HCT116 (cell line): ENCODE measurements at regions not wholly inside any gene's neighbourhood (a gene's known extent, or its start where the extent isn't known, plus 50 kb on each side); places are given as distances from the start of the nearest gene placed in this dataset.

Source experiments
- ATAC-seq: fragments of 200-7000 bp; cut with Tn5 transposase; 2 replicates; pipeline ENCODE4 v1.9.1; 2020; ENCODE audit warnings: mild to moderate bottlenecking, moderate library complexity
- BruUV-seq: library from RNA; stranded (reverse); fragments of 400-500 nt; replicated peaks from 2 replicates; lab custom pipeline; 2021; lab: Mats Ljungman, UMichigan
- CTCF ChIA-PET: fragments of 300-600 bp; sonication (Branson Sonifier 250); formaldehyde crosslinking; loops from one replicate; lab custom pipeline; 2021; ENCODE audit warnings: antibody characterized with exemption; lab: Charles Lee
- POLR2A ChIA-PET: fragments of 300-600, 350-600 bp; sonication (Branson Sonifier 250); formaldehyde crosslinking; loops from one replicate; lab custom pipeline; 2021; ENCODE audit warnings: antibody characterized with exemption; lab: Charles Lee
- RAD21 ChIA-PET, 2 experiments: fragments of 300-600 bp; sonication (Branson Sonifier 250); formaldehyde crosslinking; loops; one replicate each; lab custom pipeline; 2023; ENCODE audit warnings: low total read pairs in 2 of 2; ENCODE audit not compliant: uncharacterized antibody in 2 of 2, unreplicated experiment in 2 of 2, low non-redundant PET in 1 of 2; lab: Charles Lee
- DNase-seq: peaks from one replicate; pipeline ENCODE4 v3.0.0-alpha.2; 2010; ENCODE audit warnings: low read depth, low spot score
- H2AFZ ChIP-seq: fragments of 200-600 bp; shearing (Covaris generic), sonication (generic); 2 replicates; pipeline ENCODE4 v1.6.1; 2017; ENCODE audit warnings: low read depth, mixed run types, mixed read lengths, antibody characterized with exemption, low read length; ENCODE audit not compliant: poor library complexity, severe bottlenecking
- H3K27ac ChIP-seq: 2 replicates; pipeline ENCODE4 v1.5.1; 2012; ENCODE audit warnings: low read depth, low read length
- H3K27me3 ChIP-seq: fragments of 200-600 bp; sonication (generic); 2 replicates; pipeline ENCODE4 v1.6.1; 2016; ENCODE audit warnings: mixed run types, low read length, mixed read lengths; ENCODE audit not compliant: insufficient read depth
- H3K36me3 ChIP-seq, 2 experiments: fragments of 200-500 bp in 1 of 2; fragments of 200-600 bp in 1 of 2; sonication (Bioruptor generic) in 1 of 2; sonication (generic) in 1 of 2; 2 replicates each; pipeline versions ENCODE4 v1.5.1 to v1.6.1; 2014 to 2016; ENCODE audit warnings: low read length in 2 of 2, inconsistent platforms in 1 of 2, mixed read lengths in 1 of 2, mixed run types in 1 of 2; ENCODE audit not compliant: insufficient read depth in 2 of 2, control insufficient read depth in 1 of 2
- H3K4me1 ChIP-seq, 2 experiments: fragments of 200-600 bp in 1 of 2; sonication (generic) in 1 of 2; 2 replicates each; pipeline versions ENCODE4 v1.5.1 to v1.6.1; 2012 to 2017; ENCODE audit warnings: low read length in 2 of 2, inconsistent platforms in 1 of 2, mild to moderate bottlenecking in 1 of 2, mixed read lengths in 1 of 2, mixed run types in 1 of 2, moderate library complexity in 1 of 2; ENCODE audit not compliant: insufficient read depth in 2 of 2, control insufficient read depth in 1 of 2
- H3K4me2 ChIP-seq: fragments of 200-600 bp; sonication (generic); 2 replicates; pipeline ENCODE4 v1.6.1; 2017; ENCODE audit warnings: mixed run types, low read length, mixed read lengths
- H3K4me3 ChIP-seq, 2 experiments: fragments of 200-600 bp in 1 of 2; sonication (generic) in 1 of 2; replicated peaks in 1 of 2; 2 replicates each; pipeline ENCODE4 v1.5.1; 2011 to 2016; ENCODE audit warnings: low read length in 2 of 2, control low read depth in 1 of 2, low read depth in 1 of 2, mild to moderate bottlenecking in 1 of 2, mixed read lengths in 1 of 2, mixed run types in 1 of 2
- H3K79me2 ChIP-seq: fragments of 200-600 bp; sonication (generic); 2 replicates; pipeline ENCODE4 v1.6.1; 2017; ENCODE audit warnings: mild to moderate bottlenecking, mixed run types, low read length, moderate library complexity, mixed read lengths; ENCODE audit not compliant: insufficient read depth
- H3K9ac ChIP-seq: fragments of 200-600 bp; sonication (generic); 2 replicates; pipeline ENCODE4 v1.6.1; 2016; ENCODE audit warnings: low read length, mixed read lengths
- H3K9me2 ChIP-seq: fragments of 200-600 bp; sonication (generic), shearing (Covaris generic); 2 replicates; pipeline ENCODE4 v1.6.1; 2017; ENCODE audit warnings: mixed run types, mild to moderate bottlenecking, moderate library complexity; ENCODE audit not compliant: insufficient read depth
- H3K9me3 ChIP-seq, 2 experiments: fragments of 200-500 bp in 1 of 2; fragments of 200-600 bp in 1 of 2; sonication (Bioruptor generic) in 1 of 2; sonication (generic) in 1 of 2; 2 replicates each; pipeline ENCODE4 v1.6.1; 2014 to 2017; ENCODE audit warnings: low read length in 2 of 2, mixed read lengths in 2 of 2, inconsistent platforms in 1 of 2, low read depth in 1 of 2, mild to moderate bottlenecking in 1 of 2, mixed run types in 1 of 2, moderate library complexity in 1 of 2; ENCODE audit not compliant: control insufficient read depth in 1 of 2, insufficient read depth in 1 of 2
- H4K20me1 ChIP-seq: fragments of 200-600 bp; sonication (generic), shearing (Covaris generic); 2 replicates; pipeline ENCODE4 v1.6.1; 2017; ENCODE audit warnings: mixed run types, mild to moderate bottlenecking, moderate library complexity; ENCODE audit not compliant: insufficient read depth
- CBX3 ChIP-seq: IDR thresholded peaks from 2 replicates; pipeline ENCODE4 v1.6.1; 2012; ENCODE audit warnings: low read depth
- CEBPB ChIP-seq: IDR thresholded peaks from 2 replicates; pipeline ENCODE4 v1.6.1; 2012; ENCODE audit warnings: low read depth
- EGR1 ChIP-seq: IDR thresholded peaks from 2 replicates; pipeline ENCODE4 v1.6.1; 2012; ENCODE audit warnings: low read depth
- ELF1 ChIP-seq: IDR thresholded peaks from 2 replicates; pipeline ENCODE4 v1.6.1; 2012; ENCODE audit warnings: low read depth, borderline replicate concordance
- EZH2 ChIP-seq: fragments of 200-600 bp; sonication (generic); IDR thresholded peaks from 2 replicates; pipeline ENCODE4 v1.6.1; 2017; ENCODE audit warnings: antibody characterized with exemption, mixed run types
- FOSL1 ChIP-seq: IDR thresholded peaks from 2 replicates; pipeline ENCODE4 v1.6.1; 2012; ENCODE audit warnings: low read depth
- JUND ChIP-seq: IDR thresholded peaks from 2 replicates; pipeline ENCODE4 v1.6.1; 2012
- POLR2AphosphoS5 ChIP-seq: IDR thresholded peaks from 2 replicates; pipeline ENCODE4 v1.6.1; 2011; ENCODE audit warnings: mild to moderate bottlenecking, low read depth, low read length, moderate library complexity
- SIN3A ChIP-seq: IDR thresholded peaks from 2 replicates; pipeline ENCODE4 v1.6.1; 2012; ENCODE audit warnings: low read depth
- SP1 ChIP-seq: IDR thresholded peaks from 2 replicates; pipeline ENCODE4 v1.6.1; 2012; ENCODE audit warnings: low read depth
- SRF ChIP-seq: IDR thresholded peaks from 2 replicates; pipeline ENCODE4 v1.6.1; 2012; ENCODE audit warnings: low read depth
- YY1 ChIP-seq: IDR thresholded peaks from 2 replicates; pipeline ENCODE4 v1.6.1; 2011; ENCODE audit warnings: low read length, low read depth, moderate library complexity, mild to moderate bottlenecking; ENCODE audit not compliant: insufficient replicate concordance; ENCODE audit errors: extremely low read depth
- ZNF274 ChIP-seq: fragments of 200-500 bp; sonication (Bioruptor generic); IDR thresholded peaks from 2 replicates; pipeline ENCODE4 v1.6.1; 2014; ENCODE audit warnings: mild to moderate bottlenecking, low read depth, low read length, inconsistent platforms
- intact Hi-C: fragments of 100-400 bp; cut with micrococcal nuclease; formaldehyde crosslinking; loops from 2 replicates; pipeline ENCODE4 v1.10.0; 2022
- TF ChIP-seq, protein P1 (sequence below): IDR thresholded peaks from 2 replicates; pipeline ENCODE4 v1.6.1; 2012
- TF ChIP-seq, protein P2 (sequence below), 3 experiments: fragments of 200-600 bp in 1 of 3; sonication (generic) in 1 of 3; IDR thresholded peaks in 2 of 3; conservative IDR thresholded peaks in 1 of 3; 2 replicates each; pipeline ENCODE4 v1.5.1; 2012 to 2017; ENCODE audit warnings: low read depth in 2 of 3, low read length in 2 of 3, antibody characterized with exemption in 1 of 3, borderline replicate concordance in 1 of 3, control low read depth in 1 of 3, mild to moderate bottlenecking in 1 of 3, mixed read lengths in 1 of 3, mixed run types in 1 of 3, moderate library complexity in 1 of 3; ENCODE audit not compliant: insufficient read depth in 1 of 3
- TF ChIP-seq, protein P3 (sequence below): IDR thresholded peaks from 2 replicates; pipeline ENCODE4 v1.6.1; 2011; ENCODE audit warnings: mild to moderate bottlenecking, low read length, moderate library complexity; ENCODE audit not compliant: insufficient replicate concordance; ENCODE audit errors: extremely low read depth
- TF ChIP-seq, protein P4 (sequence below): IDR thresholded peaks from 2 replicates; pipeline ENCODE4 v1.6.1; 2012

DNA sequence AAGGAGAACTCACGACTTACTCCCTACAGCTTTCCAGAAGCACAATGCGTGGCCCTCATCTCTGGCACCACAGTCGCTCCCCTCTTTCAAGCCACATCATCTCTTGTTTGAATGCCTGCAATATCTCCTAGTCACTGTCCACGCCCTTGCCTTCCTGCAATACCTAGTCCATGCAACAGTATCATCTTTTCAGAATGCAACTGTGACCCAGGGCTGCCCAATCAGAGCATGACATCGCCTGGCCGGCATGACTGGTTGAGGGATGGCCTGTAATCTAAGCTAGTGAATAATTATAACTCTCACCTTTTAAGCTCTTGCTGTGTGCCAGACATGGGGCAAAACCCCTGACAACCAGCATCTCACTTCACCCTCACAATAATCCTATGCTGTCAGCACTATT lies 52.5 kb upstream of the CPEB4 start:
- RAD21 ChIA-PET = no interaction called here
- H3K9ac ChIP-seq = no peak overlapping the region
- no peaks in the 10 kb centered on the region for H3K4me1 ChIP-seq
- no peak overlapping the region for H2AFZ ChIP-seq
- no peaks in the 10 kb centered on the region for H4K20me1 ChIP-seq
- no peak for TF ChIP-seq POLR2AphosphoS5
- TF ChIP-seq SP1 = no peak
- TF ChIP-seq SIN3A = no peak
- TF ChIP-seq CEBPB = no peak
- no peak for TF ChIP-seq CBX3
- TF ChIP-seq, protein P1, sequence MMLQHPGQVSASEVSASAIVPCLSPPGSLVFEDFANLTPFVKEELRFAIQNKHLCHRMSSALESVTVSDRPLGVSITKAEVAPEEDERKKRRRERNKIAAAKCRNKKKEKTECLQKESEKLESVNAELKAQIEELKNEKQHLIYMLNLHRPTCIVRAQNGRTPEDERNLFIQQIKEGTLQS = no peak
- TF ChIP-seq, protein P2, sequence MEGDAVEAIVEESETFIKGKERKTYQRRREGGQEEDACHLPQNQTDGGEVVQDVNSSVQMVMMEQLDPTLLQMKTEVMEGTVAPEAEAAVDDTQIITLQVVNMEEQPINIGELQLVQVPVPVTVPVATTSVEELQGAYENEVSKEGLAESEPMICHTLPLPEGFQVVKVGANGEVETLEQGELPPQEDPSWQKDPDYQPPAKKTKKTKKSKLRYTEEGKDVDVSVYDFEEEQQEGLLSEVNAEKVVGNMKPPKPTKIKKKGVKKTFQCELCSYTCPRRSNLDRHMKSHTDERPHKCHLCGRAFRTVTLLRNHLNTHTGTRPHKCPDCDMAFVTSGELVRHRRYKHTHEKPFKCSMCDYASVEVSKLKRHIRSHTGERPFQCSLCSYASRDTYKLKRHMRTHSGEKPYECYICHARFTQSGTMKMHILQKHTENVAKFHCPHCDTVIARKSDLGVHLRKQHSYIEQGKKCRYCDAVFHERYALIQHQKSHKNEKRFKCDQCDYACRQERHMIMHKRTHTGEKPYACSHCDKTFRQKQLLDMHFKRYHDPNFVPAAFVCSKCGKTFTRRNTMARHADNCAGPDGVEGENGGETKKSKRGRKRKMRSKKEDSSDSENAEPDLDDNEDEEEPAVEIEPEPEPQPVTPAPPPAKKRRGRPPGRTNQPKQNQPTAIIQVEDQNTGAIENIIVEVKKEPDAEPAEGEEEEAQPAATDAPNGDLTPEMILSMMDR (IDR thresholded peaks at IDR 0.05 in 2 of 3, conservative IDR thresholded peaks at IDR 0.05 in 1 of 3; ENCODE audit: borderline replicate concordance in 1 of 3, insufficient read depth in 1 of 3, low read depth in 2 of 3, low read length in 2 of 3) = no peak
- TF ChIP-seq YY1 = no peak
- TF ChIP-seq, protein P3, sequence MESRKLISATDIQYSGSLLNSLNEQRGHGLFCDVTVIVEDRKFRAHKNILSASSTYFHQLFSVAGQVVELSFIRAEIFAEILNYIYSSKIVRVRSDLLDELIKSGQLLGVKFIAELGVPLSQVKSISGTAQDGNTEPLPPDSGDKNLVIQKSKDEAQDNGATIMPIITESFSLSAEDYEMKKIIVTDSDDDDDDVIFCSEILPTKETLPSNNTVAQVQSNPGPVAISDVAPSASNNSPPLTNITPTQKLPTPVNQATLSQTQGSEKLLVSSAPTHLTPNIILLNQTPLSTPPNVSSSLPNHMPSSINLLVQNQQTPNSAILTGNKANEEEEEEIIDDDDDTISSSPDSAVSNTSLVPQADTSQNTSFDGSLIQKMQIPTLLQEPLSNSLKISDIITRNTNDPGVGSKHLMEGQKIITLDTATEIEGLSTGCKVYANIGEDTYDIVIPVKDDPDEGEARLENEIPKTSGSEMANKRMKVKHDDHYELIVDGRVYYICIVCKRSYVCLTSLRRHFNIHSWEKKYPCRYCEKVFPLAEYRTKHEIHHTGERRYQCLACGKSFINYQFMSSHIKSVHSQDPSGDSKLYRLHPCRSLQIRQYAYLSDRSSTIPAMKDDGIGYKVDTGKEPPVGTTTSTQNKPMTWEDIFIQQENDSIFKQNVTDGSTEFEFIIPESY = no peak
- no peak for TF ChIP-seq ELF1
- TF ChIP-seq ZNF274 = no peak
- TF ChIP-seq SRF = no peak
- TF ChIP-seq EZH2 = no peak
- no peak for TF ChIP-seq FOSL1
- TF ChIP-seq, protein P4, sequence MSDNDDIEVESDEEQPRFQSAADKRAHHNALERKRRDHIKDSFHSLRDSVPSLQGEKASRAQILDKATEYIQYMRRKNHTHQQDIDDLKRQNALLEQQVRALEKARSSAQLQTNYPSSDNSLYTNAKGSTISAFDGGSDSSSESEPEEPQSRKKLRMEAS = no peak
- TF ChIP-seq EGR1 = no peak
- TF ChIP-seq JUND = no peak
- no peaks in the 10 kb centered on the region for H3K36me3 ChIP-seq
- H3K27me3 ChIP-seq = no peaks in the 10 kb centered on the region
- BruUV-seq = no TSS peak
- intact Hi-C loops = no loop called here
- no peaks in the 10 kb centered on the region for H3K79me2 ChIP-seq
- no peaks in the 10 kb centered on the region for H3K9me3 ChIP-seq
- no peak overlapping the region for H3K4me2 ChIP-seq
- DNase-seq (no peak), ATAC-seq (no peak)
- 0 out of 2 replicates have a peak, but pooled peaks cover 3% of the 10 kb centered on the region for H3K9me2 ChIP-seq
- no peak overlapping the region for H3K4me3 ChIP-seq
- POLR2A ChIA-PET = no interaction called here
- no peak overlapping the region for H3K27ac ChIP-seq
- CTCF ChIA-PET = no interaction called here
